H9 (cell line): ENCODE measurements at regions not wholly inside any gene's neighbourhood (a gene's known extent, or its start where the extent isn't known, plus 50 kb on each side); places are given as distances from the start of the nearest gene placed in this dataset.
A peak's percentile ranks its signal among the peaks of the same experiment; 100 is the strongest.

Experiments
- DNase-seq: peaks from one replicate; pipeline ENCODE4 v3.0.0-alpha.2; 2017
- H2AFZ ChIP-seq: one replicate; pipeline ENCODE4 v1.6.1; 2013; ENCODE audit warnings: mild to moderate bottlenecking, low read length, control low read depth, moderate library complexity
- H2AK5ac ChIP-seq: 2 replicates; pipeline ENCODE4 v1.6.1; 2013; ENCODE audit warnings: low read length, control low read depth, mixed read lengths; ENCODE audit not compliant: insufficient read length
- H2BK120ac ChIP-seq: one replicate; pipeline ENCODE4 v1.6.1; 2013; ENCODE audit warnings: low read depth, mild to moderate bottlenecking, low read length, control low read depth, inconsistent platforms; ENCODE audit not compliant: poor library complexity, severe bottlenecking
- H2BK12ac ChIP-seq: 2 replicates; pipeline ENCODE4 v1.6.1; 2013; ENCODE audit warnings: low read length, control low read depth, mixed read lengths, low read depth; ENCODE audit not compliant: insufficient read length
- H2BK15ac ChIP-seq: 2 replicates; pipeline ENCODE4 v1.6.1; 2013; ENCODE audit warnings: low read depth, low read length, control low read depth
- H2BK20ac ChIP-seq: one replicate; pipeline ENCODE4 v1.6.1; 2013; ENCODE audit warnings: low read depth, mild to moderate bottlenecking, low read length, control low read depth, inconsistent platforms; ENCODE audit not compliant: poor library complexity, severe bottlenecking
- H2BK5ac ChIP-seq: 2 replicates; pipeline ENCODE4 v1.6.1; 2013; ENCODE audit warnings: low read length, control low read depth, mixed read lengths; ENCODE audit not compliant: insufficient read length
- H3K14ac ChIP-seq: 2 replicates; pipeline ENCODE4 v1.6.1; 2013; ENCODE audit warnings: low read length, control low read depth; ENCODE audit not compliant: insufficient read depth
- H3K18ac ChIP-seq: 2 replicates; pipeline ENCODE4 v1.6.1; 2013; ENCODE audit warnings: low read depth, mild to moderate bottlenecking, mixed read lengths, low read length, control low read depth; ENCODE audit not compliant: insufficient read length
- H3K23ac ChIP-seq: 2 replicates; pipeline ENCODE4 v1.6.1; 2013; ENCODE audit warnings: low read length, control low read depth, mixed read lengths, low read depth; ENCODE audit not compliant: insufficient read length
- H3K23me2 ChIP-seq: 2 replicates; pipeline ENCODE4 v1.6.1; 2013; ENCODE audit warnings: low read depth, mild to moderate bottlenecking, mixed read lengths, low read length, control low read depth; ENCODE audit not compliant: insufficient read length, poor library complexity, severe bottlenecking
- H3K27ac ChIP-seq: 2 replicates; pipeline ENCODE4 v1.5.1; 2013; ENCODE audit warnings: low read length, control low read depth, mixed read lengths, low read depth; ENCODE audit not compliant: insufficient read length
- H3K27me3 ChIP-seq: 2 replicates; pipeline ENCODE4 v1.6.1; 2013; ENCODE audit warnings: low read length, control low read depth, inconsistent platforms; ENCODE audit not compliant: insufficient read depth
- H3K4ac ChIP-seq: 2 replicates; pipeline ENCODE4 v1.6.1; 2013; ENCODE audit warnings: low read depth, mild to moderate bottlenecking, control low read depth, inconsistent platforms, low read length, moderate library complexity
- H3K4me1 ChIP-seq: 2 replicates; pipeline ENCODE4 v1.6.1; 2013; ENCODE audit warnings: low read length, control low read depth, inconsistent platforms; ENCODE audit not compliant: insufficient read depth
- H3K4me2 ChIP-seq: 2 replicates; pipeline ENCODE4 v1.6.1; 2013; ENCODE audit warnings: low read length, control low read depth, mixed read lengths; ENCODE audit not compliant: insufficient read length, insufficient read depth
- H3K56ac ChIP-seq: 2 replicates; pipeline ENCODE4 v1.6.1; 2013; ENCODE audit warnings: low read depth, mild to moderate bottlenecking, mixed read lengths, low read length, control low read depth; ENCODE audit not compliant: insufficient read length
- H3K79me1 ChIP-seq: 2 replicates; pipeline ENCODE4 v1.6.1; 2013; ENCODE audit warnings: low read depth, mild to moderate bottlenecking, moderate library complexity, low read length, control low read depth, inconsistent platforms; ENCODE audit not compliant: insufficient read depth, poor library complexity, severe bottlenecking
- H3K79me2 ChIP-seq: 2 replicates; pipeline ENCODE4 v1.6.1; 2013; ENCODE audit warnings: low read length, control low read depth, inconsistent platforms; ENCODE audit not compliant: insufficient read depth
- H3K9ac ChIP-seq: 2 replicates; pipeline ENCODE4 v1.6.1; 2013; ENCODE audit warnings: low read length, control low read depth, mixed read lengths; ENCODE audit not compliant: insufficient read length; ENCODE audit errors: extremely low read depth
- H3K9me3 ChIP-seq: one replicate; pipeline ENCODE4 v1.6.1; 2013; ENCODE audit warnings: low read depth, low read length, inconsistent platforms; ENCODE audit not compliant: control insufficient read depth
- H3T11ph ChIP-seq: one replicate; pipeline ENCODE4 v1.6.1; 2013; ENCODE audit warnings: mild to moderate bottlenecking, low read length, control low read depth, inconsistent platforms
- H4K20me1 ChIP-seq: one replicate; pipeline ENCODE4 v1.6.1; 2013; ENCODE audit not compliant: control insufficient read depth, insufficient read length, insufficient read depth
- H4K5ac ChIP-seq: 2 replicates; pipeline ENCODE4 v1.6.1; 2013; ENCODE audit warnings: low read depth, mild to moderate bottlenecking, mixed read lengths, low read length, control low read depth; ENCODE audit not compliant: insufficient read length
- H4K8ac ChIP-seq: replicated peaks from 2 replicates; pipeline ENCODE4 v1.6.1; 2013; ENCODE audit warnings: low read length, control low read depth, mixed read lengths, low read depth; ENCODE audit not compliant: insufficient read length
- H4K91ac ChIP-seq: 2 replicates; pipeline ENCODE4 v1.6.1; 2013; ENCODE audit warnings: low read depth, mild to moderate bottlenecking, moderate library complexity, mixed read lengths, low read length, control low read depth; ENCODE audit not compliant: insufficient read length
- H3K27ac Mint-ChIP-seq, 3 experiments: 2 replicates in 2 of 3; 3 replicates in 1 of 3; pipeline ENCODE4 v1.8.0; 2020 to 2021; ENCODE audit warnings: mixed read lengths in 3 of 3, mild to moderate bottlenecking in 1 of 3, moderate library complexity in 1 of 3
- H3K27me3 Mint-ChIP-seq: 2 replicates; pipeline ENCODE4 v1.8.0; 2021; ENCODE audit warnings: low read depth, mild to moderate bottlenecking, moderate library complexity, mixed read lengths
- H3K36me3 Mint-ChIP-seq, 3 experiments: 2 replicates in 2 of 3; 3 replicates in 1 of 3; pipeline ENCODE4 v1.8.0; 2020 to 2021; ENCODE audit warnings: low read depth in 3 of 3, mixed read lengths in 3 of 3; ENCODE audit not compliant: insufficient read depth in 1 of 3
- H3K4me1 Mint-ChIP-seq, 2 experiments: 2 replicates each; pipeline ENCODE4 v1.8.0; 2020; ENCODE audit warnings: mixed read lengths in 2 of 2
- H3K4me3 Mint-ChIP-seq, 2 experiments: 2 replicates in 1 of 2; 3 replicates in 1 of 2; pipeline ENCODE4 v1.8.0; 2020 to 2021; ENCODE audit warnings: mild to moderate bottlenecking in 2 of 2, mixed read lengths in 2 of 2, moderate library complexity in 1 of 2
- H3K9me3 Mint-ChIP-seq, 2 experiments: 2 replicates in 1 of 2; 3 replicates in 1 of 2; pipeline ENCODE4 v1.8.0; 2020; ENCODE audit warnings: mild to moderate bottlenecking in 2 of 2, mixed read lengths in 2 of 2, moderate library complexity in 1 of 2
- CTCF ChIP-seq: fragments of 200-600 bp; sonication (generic); conservative IDR thresholded peaks from 3 replicates; pipeline ENCODE4 v1.8.0; 2021; ENCODE audit warnings: antibody characterized with exemption, mild to moderate bottlenecking
- WGBS: extraction: QIAGEN DNeasy Blood & Tissue Kit; methylation state at CpG from one replicate; pipeline ENCODE4 v1.1.7; 2013; ENCODE audit warnings: missing lambda C conversion rate, low lambda C conversion rate, mixed read lengths; ENCODE audit not compliant: insufficient read length; ENCODE audit errors: extremely low coverage; 5-methylcytosine and 5-hydroxymethylcytosine counted together

- peaks cover 57 to 60% of the 10 kb centered on the region in 2 experiments for H3K4me1 Mint-ChIP-seq
- Histone ChIP-seq H2BK12ac (no peak overlapping the region), H4K91ac (no peak overlapping the region), H2BK20ac (no peak overlapping the region), H3K23me2 (peaks cover 12% of the 10 kb centered on the region), H2AFZ (no peak overlapping the region), H3K9me3 (no peaks in the 10 kb centered on the region), H3T11ph (no peak overlapping the region), H3K27me3 (no peaks in the 10 kb centered on the region), H2BK15ac (no peak overlapping the region), H3K9ac (no peak overlapping the region), H2AK5ac (no peak overlapping the region), H3K4ac (no peak overlapping the region), H4K5ac (no peak overlapping the region), H3K4me1 (peaks cover 8% of the 10 kb centered on the region), H4K20me1 (no peaks in the 10 kb centered on the region), H3K27ac (no peak overlapping the region), H3K56ac (no peak overlapping the region), H3K23ac (no peak overlapping the region), H3K79me2 (no peaks in the 10 kb centered on the region), H2BK5ac (no peak overlapping the region), H3K18ac (no peak overlapping the region), H3K4me2 (no peak overlapping the region), H3K79me1 (no peaks in the 10 kb centered on the region), H2BK120ac (no peak overlapping the region), H3K14ac (no peak overlapping the region), H4K8ac (no peak overlapping the region)
- no peak overlapping the region for H3K4me3 Mint-ChIP-seq
- TF ChIP-seq CTCF = no peak
- H3K36me3 Mint-ChIP-seq = no peaks in the 10 kb centered on the region
- H3K27me3 Mint-ChIP-seq = no peaks in the 10 kb centered on the region
- peak overlapping the region in 1 of 3 experiments; percentile 56; a peak in 1 of 7 replicates for H3K27ac Mint-ChIP-seq
- no peak for DNase-seq
- no CpG with 5 or more reads among the region's 2 CpGs for WGBS
- no peaks in the 10 kb centered on the region for H3K9me3 Mint-ChIP-seq
These were observed 104.7 kb upstream of the SSBP2 start for GRCh38 chr5:81855591-81855990.
